ENCODE measurements at regions not wholly inside any gene's neighbourhood (a gene's known extent, or its start where the extent isn't known, plus 50 kb on each side); places are given as distances from the start of the nearest gene placed in this dataset.
"Not testable (repeated sequence)": the region's sequence is repeated elsewhere in the genome, so short reads cannot be mapped to it uniquely, and the experiment has no call there.

DNA sequence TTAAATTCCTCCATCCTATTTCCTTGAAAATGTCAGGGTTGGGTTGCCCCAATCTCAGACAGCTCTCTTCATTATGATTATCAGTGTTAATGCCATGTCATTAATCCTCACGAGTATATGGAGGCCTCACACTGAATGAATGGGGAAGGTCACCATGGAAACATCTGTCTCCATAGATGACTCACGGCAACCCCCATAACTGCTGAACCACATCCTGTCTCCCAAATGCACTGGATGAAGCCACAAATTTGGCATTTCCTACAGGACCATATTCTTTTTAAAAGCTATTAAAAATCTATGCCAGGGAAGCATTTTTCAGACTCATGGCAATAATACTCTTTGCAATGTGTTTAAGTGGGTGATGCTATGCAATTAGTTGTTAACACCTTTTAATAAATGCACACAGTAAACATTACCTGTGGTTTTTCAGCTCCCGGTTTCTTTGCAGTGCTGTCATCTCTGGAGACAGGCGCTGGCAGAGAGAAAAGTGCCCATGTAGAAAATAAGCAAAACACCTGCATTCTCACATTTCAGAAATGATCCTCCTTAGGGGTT is 80.1 kb upstream of the PTPRK start:
- DNase-seq (ENCODE audit: low read depth in 1 of 2, low spot score in 1 of 2), result no peak

DNA sequence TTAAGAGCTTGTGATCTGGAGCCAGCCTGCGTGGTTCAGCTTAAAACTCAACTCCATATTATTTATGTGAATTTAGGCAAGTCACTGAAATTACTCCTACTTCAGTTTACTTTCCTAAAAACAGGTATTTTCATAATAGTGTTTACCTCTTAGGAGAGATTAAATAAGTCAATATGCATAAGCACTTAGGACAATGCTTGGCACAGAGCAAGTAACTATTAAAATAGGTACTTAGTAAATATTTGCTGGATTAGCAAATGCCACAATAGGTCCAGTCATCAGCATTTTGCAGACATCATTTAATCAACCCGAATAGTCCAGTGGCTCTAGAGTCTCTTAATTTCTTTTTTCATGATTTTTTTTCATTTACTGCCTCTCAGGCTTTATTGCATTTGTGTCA is 78.6 kb upstream of the PTPRK start:
- no peak for DNase-seq (ENCODE audit: low read depth in 1 of 2, low spot score in 1 of 2)

DNA sequence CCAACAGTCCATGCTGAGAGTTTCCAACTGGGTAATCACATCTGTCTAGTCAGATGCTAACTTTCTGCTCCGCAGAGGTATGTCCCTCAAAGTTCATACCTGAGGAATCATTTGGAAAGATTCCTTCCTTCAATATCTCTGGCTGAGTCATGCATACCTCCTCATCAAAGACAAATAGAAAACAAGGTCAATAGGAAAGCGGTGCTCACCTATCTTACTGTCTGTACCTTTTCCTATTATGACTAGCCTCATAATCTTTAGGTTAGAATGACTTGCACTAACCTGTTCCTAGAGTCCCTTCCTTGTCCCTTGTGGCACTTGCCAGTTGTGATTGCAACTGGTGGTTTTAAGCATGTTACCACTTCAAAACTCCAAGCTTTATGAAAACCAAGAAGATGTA is 78.2 kb upstream of the PTPRK start:
- DNase-seq (ENCODE audit: low read depth in 1 of 2, low spot score in 1 of 2), result no peak

DNA sequence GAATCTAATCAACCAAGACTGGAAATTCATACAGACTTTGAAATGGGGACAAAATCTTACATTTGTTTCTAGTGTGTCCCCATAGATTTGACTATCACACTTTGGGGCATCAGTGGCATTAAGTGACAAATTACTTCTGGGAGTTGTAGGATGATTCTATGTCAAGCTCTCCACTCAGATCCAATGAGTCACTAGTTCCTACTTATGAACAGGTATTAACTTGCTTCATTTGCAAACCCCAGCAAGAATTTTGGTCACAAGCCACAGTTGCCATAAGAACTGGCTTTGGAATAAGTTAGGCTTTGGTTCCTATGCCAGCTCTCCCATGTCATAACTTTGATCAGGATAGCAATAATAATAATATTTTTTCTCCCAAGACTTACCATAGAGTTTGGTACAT is 77.6 kb upstream of the PTPRK start:
- no peak for DNase-seq (ENCODE audit: low read depth in 1 of 2, low spot score in 1 of 2)

DNA sequence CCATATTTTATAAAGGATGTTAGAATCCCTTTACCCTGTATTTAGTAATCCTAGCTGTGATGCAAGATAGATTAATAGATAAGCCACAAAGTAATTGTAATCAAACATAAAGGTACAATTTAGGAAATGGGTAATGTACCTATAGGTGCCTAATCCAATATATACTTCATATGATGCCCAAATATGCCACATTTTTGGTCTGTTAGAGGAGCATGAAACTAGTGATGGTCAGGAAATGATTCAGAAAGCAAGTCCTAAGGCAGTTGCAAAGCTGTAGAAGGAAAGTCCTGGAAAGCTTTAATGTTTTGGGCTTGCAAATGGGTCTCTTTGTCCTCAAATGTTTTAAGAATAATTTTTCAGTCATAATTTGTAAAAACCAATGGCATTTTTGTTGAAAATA is 76.6 kb upstream of the PTPRK start:
- no peak for DNase-seq (ENCODE audit: low read depth in 1 of 2, low spot score in 1 of 2)

DNA sequence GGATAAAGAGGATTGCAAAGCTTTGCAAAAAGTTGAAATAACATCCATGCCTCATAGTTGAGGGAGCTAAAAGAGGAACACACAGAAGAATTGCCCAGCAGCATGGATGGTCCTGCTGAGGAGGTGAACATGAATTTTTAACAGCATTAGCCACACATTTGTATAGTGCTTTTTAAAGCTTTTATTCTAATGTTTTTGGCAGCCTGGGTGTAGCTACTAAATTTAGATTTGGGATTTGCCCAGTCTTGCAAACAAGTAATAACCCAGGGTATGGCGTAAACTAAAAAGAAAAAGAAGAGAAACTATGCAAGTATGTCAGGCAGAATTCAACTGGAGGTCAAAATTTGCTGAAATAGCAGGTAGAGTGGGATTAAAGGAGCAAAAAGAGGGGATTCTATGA is 75.1 kb upstream of the PTPRK start:
- DNase-seq (ENCODE audit: low read depth in 1 of 2, low spot score in 1 of 2), result no peak

DNA sequence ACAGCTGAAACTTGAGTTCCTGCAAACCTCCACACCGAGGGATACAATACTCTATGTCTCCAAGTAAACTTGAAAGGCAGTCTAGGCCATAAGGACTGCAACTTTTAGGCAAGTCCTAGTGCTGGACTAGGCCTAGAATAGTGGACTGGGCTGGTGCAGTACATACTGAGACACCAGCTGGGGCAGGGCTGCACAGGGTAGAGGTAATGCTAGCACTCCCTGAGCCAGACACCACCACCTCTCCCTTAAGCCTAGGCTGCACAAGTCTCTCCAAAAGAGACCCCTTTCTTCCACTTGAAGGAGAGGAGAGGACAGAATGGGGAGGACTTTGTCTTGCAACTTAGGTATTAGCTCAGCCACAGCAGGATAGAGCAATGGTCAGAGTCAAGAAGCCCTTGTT is 65.7 kb upstream of the PTPRK start:
- no peak for DNase-seq (ENCODE audit: low read depth in 1 of 2, low spot score in 1 of 2)

DNA sequence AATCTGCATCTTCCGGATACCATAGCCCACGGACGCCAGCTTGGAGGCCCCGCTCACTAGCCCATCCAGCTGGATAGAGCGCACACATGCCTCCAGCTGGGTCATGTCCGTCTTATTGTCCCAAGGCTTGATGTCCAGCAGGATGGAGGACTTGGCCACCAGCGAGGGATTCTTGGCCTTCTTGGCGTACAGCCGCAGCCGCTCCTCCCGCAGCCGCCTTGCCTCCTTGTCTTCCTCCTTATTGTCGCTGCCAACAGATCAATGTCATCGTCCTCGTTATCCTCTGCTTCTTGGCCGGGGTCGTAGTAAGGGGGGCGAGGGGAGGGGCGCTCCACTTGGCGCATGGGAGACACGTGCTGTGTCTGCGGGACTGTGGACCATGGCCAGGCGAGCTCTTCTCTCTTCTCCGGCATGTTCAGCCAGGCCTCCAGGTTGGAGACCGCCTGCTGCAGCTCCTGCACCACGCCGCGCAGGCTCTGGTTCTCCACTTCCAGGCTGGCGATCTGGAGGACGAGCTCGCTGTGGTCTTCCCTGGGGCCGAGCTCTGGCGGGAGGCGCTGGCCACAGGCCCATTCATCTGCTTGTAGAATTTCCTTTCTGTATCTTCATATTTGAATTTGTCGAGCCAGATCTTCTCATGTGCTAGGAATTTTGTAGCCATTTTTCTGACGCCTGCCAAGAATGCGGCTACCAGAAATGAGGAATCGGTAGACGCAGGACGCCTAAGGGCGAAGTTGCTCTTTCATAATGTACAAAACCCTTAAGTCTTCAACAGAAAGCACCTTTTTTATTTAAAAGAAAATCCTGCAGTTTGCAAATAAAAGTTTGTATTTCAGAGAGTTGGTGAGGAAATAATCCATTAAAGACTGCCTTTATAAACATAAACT is 60.1 kb upstream of the PTPRK start:
- DNase-seq (ENCODE audit: low read depth in 1 of 2, low spot score in 1 of 2), result no peak

DNA sequence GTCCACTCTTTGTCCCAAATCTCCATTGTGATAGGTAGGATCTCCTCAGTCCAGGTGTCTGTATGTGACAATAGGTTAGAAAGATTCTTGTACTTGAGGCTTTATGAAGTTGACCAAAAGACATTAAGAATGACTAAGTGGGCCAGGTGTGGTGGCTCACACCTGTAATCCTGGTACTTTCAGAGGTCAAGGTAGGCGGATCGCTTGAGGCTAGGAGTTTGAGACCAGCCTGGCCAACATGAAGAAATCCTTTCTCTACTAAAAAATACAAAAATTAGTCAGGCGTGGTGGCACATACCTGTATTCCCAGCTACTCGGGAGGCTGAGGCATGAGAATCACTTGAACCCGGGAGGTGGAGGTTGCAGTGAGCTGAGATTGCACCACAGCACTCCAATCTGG is 54.9 kb upstream of the PTPRK start:
- DNase-seq (ENCODE audit: low read depth in 1 of 2, low spot score in 1 of 2), result not testable (repeated sequence)

DNA sequence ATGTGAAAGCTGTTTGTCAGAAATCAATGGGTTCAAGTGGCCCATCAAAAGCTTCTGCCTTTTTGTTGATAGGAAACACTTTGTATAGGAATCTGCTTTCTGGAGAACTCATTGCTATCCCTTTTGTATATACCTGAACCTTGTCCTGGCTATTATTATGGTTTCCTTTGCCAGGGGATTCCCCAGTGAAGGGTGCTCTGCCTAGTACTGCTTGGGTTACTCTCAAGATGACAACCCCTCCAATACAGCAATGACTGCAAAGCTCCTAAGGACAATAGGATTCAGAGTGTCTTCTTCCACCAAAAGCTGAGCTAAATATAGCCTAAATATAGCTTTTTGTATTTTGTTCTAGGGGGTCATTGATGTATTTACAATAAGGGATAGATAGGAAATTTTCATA is 54.0 kb upstream of the PTPRK start:
- DNase-seq (ENCODE audit: low read depth in 1 of 2, low spot score in 1 of 2), result no peak

DNA sequence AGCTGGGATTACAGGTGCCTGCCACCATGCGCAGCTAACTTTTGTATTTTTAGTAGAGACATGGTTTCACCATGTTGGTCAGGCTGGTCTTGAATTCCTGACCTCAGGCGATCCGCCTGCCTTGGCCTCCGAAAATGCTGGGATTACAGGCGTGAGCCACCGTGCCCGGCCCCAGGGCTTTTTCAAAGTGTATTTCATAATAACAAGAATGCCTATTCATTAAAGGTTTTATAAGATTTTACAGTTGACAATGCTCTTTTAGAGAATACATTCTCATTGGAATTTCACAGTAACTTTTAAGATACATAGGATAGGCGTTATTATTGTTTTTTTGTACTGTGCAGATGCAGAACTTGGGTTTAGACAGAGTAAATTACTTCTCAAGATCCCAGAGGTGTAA is 52.6 kb upstream of the PTPRK start:
- no peak for DNase-seq (ENCODE audit: low read depth in 1 of 2, low spot score in 1 of 2)

DNA sequence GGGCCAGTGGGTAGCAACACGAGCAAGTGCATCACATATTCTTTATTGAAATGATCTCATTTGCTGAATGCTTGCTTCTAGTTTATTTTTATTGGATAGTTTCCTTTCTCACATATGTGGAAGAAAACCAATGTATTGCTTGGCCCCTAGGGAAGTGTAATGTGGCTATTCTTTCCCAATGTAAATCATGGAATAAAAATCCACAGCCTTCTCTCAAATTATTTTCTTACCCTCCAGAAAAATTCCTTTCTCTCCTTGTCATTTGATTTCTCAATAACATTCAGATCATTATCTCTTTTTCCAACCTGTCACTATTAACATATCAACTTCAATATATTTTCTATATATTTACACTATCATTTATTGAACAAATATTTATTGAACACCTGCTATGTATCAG is 51.9 kb upstream of the PTPRK start:
- DNase-seq (ENCODE audit: low read depth in 1 of 2, low spot score in 1 of 2), result no peak

DNA sequence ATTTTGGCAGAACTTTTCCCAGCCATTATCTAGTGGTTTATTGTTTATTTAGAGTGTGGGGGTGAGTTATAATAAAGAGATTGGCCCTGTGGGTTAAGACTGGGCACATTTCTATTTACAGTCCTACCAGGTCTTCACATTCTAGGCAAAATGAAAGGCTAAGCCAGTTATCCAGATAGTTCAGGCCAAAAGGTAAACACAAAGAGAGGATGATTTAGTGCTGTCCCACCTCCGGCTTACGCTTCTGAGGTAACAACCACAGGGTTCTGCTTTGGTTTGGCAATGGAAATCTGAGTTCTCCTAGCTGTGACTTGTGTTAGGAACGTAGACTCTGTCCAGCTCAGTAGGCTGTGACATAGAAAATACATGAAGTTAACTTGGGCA is 50.3 kb upstream of the PTPRK start:
- no peak for DNase-seq (ENCODE audit: low read depth in 1 of 2, low spot score in 1 of 2)

DNA sequence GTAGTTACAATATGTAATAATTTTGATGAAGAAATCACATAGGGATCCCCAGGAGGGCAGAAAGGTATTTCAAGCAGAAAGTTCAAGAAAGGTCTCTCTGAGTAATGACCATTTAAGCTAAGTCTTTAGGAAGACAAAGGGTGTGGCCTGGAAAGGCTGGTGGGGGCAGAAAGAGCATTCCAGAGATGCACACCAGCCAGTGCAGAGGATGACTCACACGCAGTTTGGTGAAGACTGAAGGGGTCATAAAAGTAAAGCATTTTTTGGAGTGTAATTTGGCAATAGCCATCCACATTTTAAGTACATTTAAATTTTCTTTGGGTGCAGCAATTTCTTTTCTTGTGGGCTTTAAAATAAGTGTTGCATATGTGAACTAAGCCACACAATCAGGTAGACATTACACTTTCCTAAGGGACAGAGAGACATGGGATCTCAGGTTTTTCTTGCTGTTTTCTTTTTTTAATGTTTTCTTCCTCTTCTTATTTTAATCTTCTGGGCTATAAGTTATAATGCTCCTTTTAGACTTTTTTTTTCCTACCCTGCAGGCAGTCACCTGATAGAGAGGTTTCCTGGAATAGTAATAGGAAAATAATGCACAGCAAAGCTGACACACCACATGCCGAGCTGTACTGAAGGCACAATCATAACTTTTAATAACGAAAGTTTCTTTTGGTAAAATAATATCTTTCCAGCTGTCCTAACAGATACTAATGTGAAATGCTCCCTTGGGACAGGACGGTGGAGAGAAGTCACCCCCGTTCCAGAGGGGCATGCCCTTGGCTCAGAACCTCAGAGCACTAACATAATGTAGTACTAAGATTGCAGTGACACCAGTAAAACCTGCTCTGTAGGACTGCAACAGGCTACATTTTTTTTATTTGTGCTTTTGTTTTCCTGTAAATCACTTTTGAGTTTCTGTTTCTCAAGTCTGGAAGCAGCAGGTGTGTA is 49.6 kb upstream of the PTPRK start:
- DNase-seq (ENCODE audit: low read depth in 1 of 2, low spot score in 1 of 2), result no peak
